A549 (cell line): ENCODE measurements at regions not wholly inside any gene's neighbourhood (a gene's known extent, or its start where the extent isn't known, plus 50 kb on each side); places are given as distances from the start of the nearest gene placed in this dataset.

Experiments used
- CEBPB ChIP-seq, 2 experiments: fragments of >200 bp in 1 of 2; sonication (Bioruptor Twin) in 1 of 2; formaldehyde crosslinking in 1 of 2; IDR thresholded peaks; 2 replicates each; pipeline ENCODE4 v1.6.1; 2012 to 2016
- CTCF ChIP-seq: fragments of >200 bp; sonication (Bioruptor Twin); formaldehyde crosslinking; IDR thresholded peaks from 3 replicates; pipeline ENCODE4 v1.5.1; 2016
- EHF ChIP-seq: fragments of 250-450 bp; sonication (Bioruptor Pico); IDR thresholded peaks from 2 replicates; pipeline ENCODE4 v1.5.0; 2020; ENCODE audit warnings: mild to moderate bottlenecking
- EP300 ChIP-seq, 2 experiments: fragments of >200 bp; sonication (Bioruptor Twin); formaldehyde crosslinking; IDR thresholded peaks; 2 replicates in 1 of 2; 3 replicates in 1 of 2; pipeline ENCODE4 v1.6.1; 2016 to 2017
- ESRRA ChIP-seq: fragments of 150-350 bp; IDR thresholded peaks from 2 replicates; pipeline ENCODE4 v1.6.1; 2014; ENCODE audit warnings: mild to moderate bottlenecking, low read length, borderline replicate concordance
- KDM1A ChIP-seq: fragments of 200-600 bp; sonication (generic); IDR thresholded peaks from 2 replicates; pipeline ENCODE4 v1.6.1; 2016; ENCODE audit warnings: low read depth, mild to moderate bottlenecking
- MYC ChIP-seq: IDR thresholded peaks from 2 replicates; pipeline ENCODE4 v1.6.1; 2012; ENCODE audit warnings: mild to moderate bottlenecking, inconsistent platforms, low read length, improper control_type of control experiment, borderline replicate concordance
- NR3C1 ChIP-seq: fragments of >200 bp; sonication (Bioruptor Twin); formaldehyde crosslinking; IDR thresholded peaks from 3 replicates; pipeline ENCODE4 v1.6.1; 2017
- PBX3 ChIP-seq: IDR thresholded peaks from 2 replicates; pipeline ENCODE4 v1.6.1; 2012
- POLR2A ChIP-seq: IDR thresholded peaks from 2 replicates; pipeline ENCODE4 v1.6.1; 2012; ENCODE audit warnings: mild to moderate bottlenecking, low read length
- ZFP36 ChIP-seq: fragments of 450-650 bp; IDR thresholded peaks from 2 replicates; pipeline ENCODE4 v1.6.1; 2014; ENCODE audit warnings: borderline replicate concordance; ENCODE audit not compliant: partially characterized antibody

- no peak for TF ChIP-seq POLR2A
- no peak for TF ChIP-seq CEBPB (IDR thresholded peaks at IDR 0.05)
- TF ChIP-seq EHF (CRISPR knock-in tag), result no peak
- TF ChIP-seq CTCF, result no peak
- no peak for TF ChIP-seq ZFP36
- TF ChIP-seq KDM1A, result no peak
- no peak for TF ChIP-seq MYC
- no peak for TF ChIP-seq EP300 (IDR thresholded peaks at IDR 0.05)
- no peak for TF ChIP-seq PBX3
- TF ChIP-seq ESRRA, result no peak
- no peak for TF ChIP-seq NR3C1
Observed at GRCh38 chr6:4398791-4399190, 263.4 kb upstream of the ECI2 start.
